Hematopoietic multipotent progenitor cell treated with erythropoietin and hydrocortisone succinate and interleukin-3 and kit ligand, for 8 days (in vitro differentiated cells): ENCODE measurements at regions not wholly inside any gene's neighbourhood (a gene's known extent, or its start where the extent isn't known, plus 50 kb on each side); places are given as distances from the start of the nearest gene placed in this dataset.

ENCODE experiments used
- DNase-seq: peaks from one replicate; pipeline ENCODE4 v3.0.0-alpha.2; 2015

- no peak for DNase-seq
Observed at GRCh38 chr9:26371236-26371635, 521.4 kb downstream of the CAAP1 start.

GRCh38 chr9:26369093-26369492, 523.5 kb downstream of the CAAP1 start:
- no peak for DNase-seq

GRCh38 chr9:26368241-26368640, 524.4 kb downstream of the CAAP1 start:
- DNase-seq: no peak

GRCh38 chr9:26361010-26361409, 531.6 kb downstream of the CAAP1 start:
- DNase-seq: no peak

- DNase-seq: no peak
Observed at GRCh38 chr9:26358836-26359235, 533.8 kb downstream of the CAAP1 start.

- DNase-seq: no peak
Observed at GRCh38 chr9:26357803-26358344, 534.7 kb downstream of the CAAP1 start.

- no peak for DNase-seq
Observed at GRCh38 chr9:26356491-26356890, 536.1 kb downstream of the CAAP1 start.

GRCh38 chr9:26346942-26347477, 545.6 kb downstream of the CAAP1 start:
- DNase-seq: no peak

GRCh38 chr9:26341545-26341944, 551.1 kb downstream of the CAAP1 start:
- no peak for DNase-seq

- DNase-seq: no peak
Observed at GRCh38 chr9:26339796-26340195, 552.8 kb downstream of the CAAP1 start.

GRCh38 chr9:26335116-26335515, 557.5 kb downstream of the CAAP1 start:
- no peak for DNase-seq

GRCh38 chr9:26334706-26335105, 557.9 kb downstream of the CAAP1 start:
- DNase-seq: no peak

GRCh38 chr9:26331223-26331622, 561.4 kb downstream of the CAAP1 start:
- DNase-seq: no peak

- no peak for DNase-seq
Observed at GRCh38 chr9:26329974-26330373, 562.6 kb downstream of the CAAP1 start.

- DNase-seq: peak; percentile 31
Observed at GRCh38 chr9:26326563-26326962, 566.0 kb downstream of the CAAP1 start.

GRCh38 chr9:26325444-26325829, 567.2 kb downstream of the CAAP1 start:
- DNase-seq: no peak

GRCh38 chr9:26324786-26325443, 567.7 kb downstream of the CAAP1 start:
- no peak for DNase-seq

GRCh38 chr9:26321935-26322334, 570.7 kb downstream of the CAAP1 start:
- DNase-seq: no peak

GRCh38 chr9:26319859-26320258, 572.7 kb downstream of the CAAP1 start:
- DNase-seq: no peak

GRCh38 chr9:26313108-26313507, 579.5 kb downstream of the CAAP1 start:
- DNase-seq: no peak

GRCh38 chr9:26311463-26311995, 581.1 kb downstream of the CAAP1 start:
- DNase-seq: no peak

GRCh38 chr9:26310294-26310693, 582.3 kb downstream of the CAAP1 start:
- DNase-seq: no peak

GRCh38 chr9:26308328-26308727, 584.3 kb downstream of the CAAP1 start:
- no peak for DNase-seq

GRCh38 chr9:26301659-26302058, 590.9 kb downstream of the CAAP1 start:
- DNase-seq: no peak

GRCh38 chr9:26301046-26301445, 591.6 kb downstream of the CAAP1 start:
- no peak for DNase-seq
